ENCODE measurements at regions not wholly inside any gene's neighbourhood (a gene's known extent, or its start where the extent isn't known, plus 50 kb on each side); places are given as distances from the start of the nearest gene placed in this dataset.

- Histone ChIP-seq H3K27me3 (no peaks in the 10 kb centered on the region), H3K9me3 (no peaks in the 10 kb centered on the region), H3K36me3 (no peaks in the 10 kb centered on the region), H3K4me1 (ENCODE audit: insufficient read depth) (no peaks in the 10 kb centered on the region), H3K4me3 (no peak overlapping the region), H3K27ac (no peak overlapping the region)
- no peak for TF ChIP-seq CTCF (IDR thresholded peaks at IDR 0.05)
- 51 to 66% (median 60%) methylated on average over 7 of the region's 7 CpGs for WGBS, 3 donors
- no peak for DNase-seq
- intact Hi-C loops (cut with DNase I), result no loop called here
Observed at GRCh38 chr10:3873728-3874461, 88.9 kb upstream of the KLF6 start.

GRCh38 chr10:3872712-3873329 lies 87.8 kb upstream of the KLF6 start:
- 81 to 85% (median 82%) methylated on average over 12 of the region's 12 CpGs for WGBS, 3 donors
- TF ChIP-seq POLR2A (IDR thresholded peaks at IDR 0.05) (no peak), EP300 (IDR thresholded peaks at IDR 0.05) (no peak), CTCF (IDR thresholded peaks at IDR 0.05) (no peak)
- no peak for DNase-seq
- intact Hi-C loops (cut with DNase I), result no loop called here
- H3K4me3 ChIP-seq, result no peak overlapping the region
- H3K36me3 ChIP-seq, result no peaks in the 10 kb centered on the region
- H3K27ac ChIP-seq, result no peak overlapping the region
- H3K4me1 ChIP-seq (ENCODE audit: insufficient read depth), result no peaks in the 10 kb centered on the region
- no peaks in the 10 kb centered on the region for H3K9me3 ChIP-seq
- H3K27me3 ChIP-seq, result no peaks in the 10 kb centered on the region

- WGBS, 3 donors, result 93 to 98% (median 94%) methylated on average over 6 of the region's 6 CpGs
- Histone ChIP-seq H3K4me1 (ENCODE audit: insufficient read depth) (no peaks in the 10 kb centered on the region), H3K27ac (no peak overlapping the region), H3K27me3 (no peaks in the 10 kb centered on the region), H3K4me3 (no peak overlapping the region), H3K9me3 (no peaks in the 10 kb centered on the region), H3K36me3 (no peaks in the 10 kb centered on the region)
- DNase-seq, result no peak
- intact Hi-C loops (cut with DNase I), result no loop called here
- TF ChIP-seq POLR2A (IDR thresholded peaks at IDR 0.05) (no peak), EP300 (IDR thresholded peaks at IDR 0.05) (no peak), CTCF (IDR thresholded peaks at IDR 0.05) (no peak)
Observed at GRCh38 chr10:3871424-3871996, 86.5 kb upstream of the KLF6 start.

GRCh38 chr10:3869036-3869435 lies 84.0 kb upstream of the KLF6 start:
- H3K9me3 ChIP-seq, result no peaks in the 10 kb centered on the region
- H3K27me3 ChIP-seq, result no peaks in the 10 kb centered on the region
- no peak for TF ChIP-seq POLR2A (IDR thresholded peaks at IDR 0.05)
- no peak for TF ChIP-seq EP300 (IDR thresholded peaks at IDR 0.05)
- TF ChIP-seq CTCF (IDR thresholded peaks at IDR 0.05), result no peak
- no peak for DNase-seq
- no peak overlapping the region for H3K27ac ChIP-seq
- intact Hi-C loops (cut with DNase I), result no loop called here
- no peak overlapping the region for H3K4me3 ChIP-seq
- no peaks in the 10 kb centered on the region for H3K4me1 ChIP-seq (ENCODE audit: insufficient read depth)
- H3K36me3 ChIP-seq, result no peaks in the 10 kb centered on the region
